Endothelial cell of umbilical vein (primary cell): ENCODE measurements at regions not wholly inside any gene's neighbourhood (a gene's known extent, or its start where the extent isn't known, plus 50 kb on each side); places are given as distances from the start of the nearest gene placed in this dataset.

Experiments used
- CTCF ChIP-seq, 2 donors: IDR thresholded peaks; 1 replicate in 1 of 2; 2 replicates in 1 of 2; pipeline ENCODE4 v1.5.1; 2011; ENCODE audit warnings: low read length in 2 of 2, mild to moderate bottlenecking in 2 of 2, moderate library complexity in 2 of 2, control low read depth in 1 of 2, inconsistent platforms in 1 of 2, low read depth in 1 of 2; ENCODE audit not compliant: insufficient read depth in 1 of 2; ENCODE audit errors: extremely low read depth in 1 of 2
- EZH2 ChIP-seq: IDR thresholded peaks from 2 replicates; pipeline ENCODE4 v1.6.1; 2012; ENCODE audit warnings: borderline replicate concordance, low read depth, mild to moderate bottlenecking, moderate library complexity, low read length, inconsistent platforms; ENCODE audit not compliant: severe bottlenecking
- MAX ChIP-seq: IDR thresholded peaks from 2 replicates; pipeline ENCODE4 v1.6.1; 2011; ENCODE audit not compliant: insufficient read depth, insufficient read length
- POLR2A ChIP-seq: IDR thresholded peaks from 2 replicates; pipeline ENCODE4 v1.6.1; 2012; ENCODE audit warnings: low read depth, mild to moderate bottlenecking, control low read depth, low read length
- POLR2AphosphoS5 ChIP-seq: IDR thresholded peaks from 2 replicates; pipeline ENCODE4 v1.6.1; 2012; ENCODE audit warnings: low read depth, mild to moderate bottlenecking, control low read depth, low read length, moderate library complexity; ENCODE audit not compliant: insufficient read depth

GRCh38 chr21:16426936-16427335 is 697.2 kb downstream of the USP25 start:
- TF ChIP-seq CTCF (IDR thresholded peaks at IDR 0.05; ENCODE audit: extremely low read depth in 1 of 2, insufficient read depth in 1 of 2, low read depth in 1 of 2, low read length in 2 of 2) (no peak), POLR2A (no peak), MAX (no peak), POLR2AphosphoS5 (no peak), EZH2 (no peak)
